Uterus (tissue), 3 donors: ENCODE measurements at regions not wholly inside any gene's neighbourhood (a gene's known extent, or its start where the extent isn't known, plus 50 kb on each side); places are given as distances from the start of the nearest gene placed in this dataset.

Experiments used
- DNase-seq, 2 donors: peaks; one replicate each; pipeline ENCODE4 v3.0.0-alpha.2; 2019 to 2020
- H3K27ac ChIP-seq, 2 donors: fragments of 200-600 bp; sonication (generic); 1 replicate in 1 of 2; 2 replicates in 1 of 2; pipeline ENCODE4 v1.5.1; 2016 to 2018
- H3K27me3 ChIP-seq, 2 donors: fragments of 200-600 bp; sonication (generic); one replicate each; pipeline ENCODE4 v1.5.1; 2018 to 2019; ENCODE audit warnings: control low read depth in 1 of 2
- H3K36me3 ChIP-seq, 2 donors: fragments of 200-600 bp; sonication (generic); one replicate each; pipeline ENCODE4 v1.5.1; 2019; ENCODE audit warnings: control low read depth in 1 of 2
- H3K4me1 ChIP-seq, 2 donors: fragments of 200-600 bp; sonication (generic); one replicate each; pipeline ENCODE4 v1.5.1; 2018 to 2019; ENCODE audit warnings: control low read depth in 1 of 2
- H3K4me3 ChIP-seq, 2 donors: fragments of 200-600 bp; sonication (generic); 1 replicate in 1 of 2; 2 replicates in 1 of 2; pipeline ENCODE4 v1.5.1; 2018 to 2019; ENCODE audit warnings: mild to moderate bottlenecking in 1 of 2
- H3K9me3 ChIP-seq, 2 donors: fragments of 200-600 bp; sonication (generic); one replicate each; pipeline ENCODE4 v1.5.1; 2019; ENCODE audit warnings: control low read depth in 1 of 2
- POLR2A ChIP-seq, 2 donors: fragments of 450-650 bp; IDR thresholded peaks; one replicate each; pipeline ENCODE4 v1.6.1; 2016; ENCODE audit warnings: antibody characterized with exemption in 2 of 2, mild to moderate bottlenecking in 1 of 2, moderate library complexity in 1 of 2
- intact Hi-C: fragments of 100-400 bp; cut with DNase I; formaldehyde crosslinking; loops from one replicate; pipeline ENCODE4 v1.15.1; 2023; ENCODE audit warnings: low total_unique reads
- TF ChIP-seq, protein P1 (sequence below), 4 experiments: fragments of 200-600 bp in 2 of 4; fragments of 450-650 bp in 2 of 4; sonication (generic) in 2 of 4; IDR thresholded peaks; one replicate each; pipeline ENCODE4 v1.5.1; 2016 to 2019; ENCODE audit warnings: antibody characterized with exemption in 4 of 4, mild to moderate bottlenecking in 2 of 4, moderate library complexity in 1 of 4
- donor health status: DM: yes; HTN: yes; CAD: no.

DNA sequence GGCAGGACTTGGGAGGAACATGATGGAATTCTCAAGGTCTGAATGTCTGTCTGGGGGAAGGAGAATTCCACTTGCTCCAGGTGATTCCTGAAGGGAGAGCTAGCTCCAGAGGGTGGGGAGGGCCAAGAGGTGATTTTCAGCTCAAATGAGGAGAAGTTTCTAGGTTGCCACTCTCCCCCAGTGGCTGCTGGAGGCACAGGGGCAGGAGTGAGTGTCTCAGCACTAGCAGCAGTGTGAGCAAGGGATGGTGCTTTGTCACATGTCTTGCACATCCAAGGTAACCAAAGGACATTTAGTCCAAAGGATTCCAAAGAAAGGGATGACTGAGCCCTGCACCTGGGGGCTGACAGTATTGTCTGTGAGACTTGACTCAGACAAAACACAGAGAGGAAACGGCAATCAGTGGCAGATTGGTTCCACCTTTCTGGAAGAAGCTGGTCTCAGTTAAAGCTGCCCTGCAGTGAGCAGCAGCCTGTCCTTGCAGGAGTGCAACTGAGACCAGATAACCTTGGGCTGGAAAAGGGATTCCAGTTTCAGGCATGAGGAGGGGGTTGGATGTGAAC is 51.2 kb upstream of the PCBD1 start:
- Histone ChIP-seq H3K27ac (no peak overlapping the region), H3K36me3 (no peaks in the 10 kb centered on the region), H3K9me3 (no peaks in the 10 kb centered on the region), H3K4me1 (no peaks in the 10 kb centered on the region), H3K4me3 (no peak overlapping the region), H3K27me3 (no peaks in the 10 kb centered on the region)
- DNase-seq: no peak
- TF ChIP-seq, protein P1, sequence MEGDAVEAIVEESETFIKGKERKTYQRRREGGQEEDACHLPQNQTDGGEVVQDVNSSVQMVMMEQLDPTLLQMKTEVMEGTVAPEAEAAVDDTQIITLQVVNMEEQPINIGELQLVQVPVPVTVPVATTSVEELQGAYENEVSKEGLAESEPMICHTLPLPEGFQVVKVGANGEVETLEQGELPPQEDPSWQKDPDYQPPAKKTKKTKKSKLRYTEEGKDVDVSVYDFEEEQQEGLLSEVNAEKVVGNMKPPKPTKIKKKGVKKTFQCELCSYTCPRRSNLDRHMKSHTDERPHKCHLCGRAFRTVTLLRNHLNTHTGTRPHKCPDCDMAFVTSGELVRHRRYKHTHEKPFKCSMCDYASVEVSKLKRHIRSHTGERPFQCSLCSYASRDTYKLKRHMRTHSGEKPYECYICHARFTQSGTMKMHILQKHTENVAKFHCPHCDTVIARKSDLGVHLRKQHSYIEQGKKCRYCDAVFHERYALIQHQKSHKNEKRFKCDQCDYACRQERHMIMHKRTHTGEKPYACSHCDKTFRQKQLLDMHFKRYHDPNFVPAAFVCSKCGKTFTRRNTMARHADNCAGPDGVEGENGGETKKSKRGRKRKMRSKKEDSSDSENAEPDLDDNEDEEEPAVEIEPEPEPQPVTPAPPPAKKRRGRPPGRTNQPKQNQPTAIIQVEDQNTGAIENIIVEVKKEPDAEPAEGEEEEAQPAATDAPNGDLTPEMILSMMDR (IDR thresholded peaks at IDR 0.05): no peak
- TF ChIP-seq POLR2A (IDR thresholded peaks at IDR 0.05): no peak
- intact Hi-C loops: no loop called here

GRCh38 chr10:70940834-70941568 is 52.6 kb upstream of the PCBD1 start:
- no peaks in the 10 kb centered on the region for H3K4me1 ChIP-seq
- H3K27me3 ChIP-seq: no peaks in the 10 kb centered on the region
- H3K27ac ChIP-seq: no peak overlapping the region
- H3K4me3 ChIP-seq: no peak overlapping the region
- H3K9me3 ChIP-seq: no peaks in the 10 kb centered on the region
- intact Hi-C loops: no loop called here
- no peak for DNase-seq
- no peaks in the 10 kb centered on the region for H3K36me3 ChIP-seq
- no peak for TF ChIP-seq POLR2A (IDR thresholded peaks at IDR 0.05)
- TF ChIP-seq, protein P1 (IDR thresholded peaks at IDR 0.05): no peak

- no peak for DNase-seq
- Histone ChIP-seq H3K27ac (no peak overlapping the region), H3K36me3 (no peaks in the 10 kb centered on the region), H3K4me3 (no peak overlapping the region), H3K4me1 (no peaks in the 10 kb centered on the region), H3K27me3 (no peaks in the 10 kb centered on the region), H3K9me3 (no peaks in the 10 kb centered on the region)
- intact Hi-C loops: no loop called here
- TF ChIP-seq POLR2A (IDR thresholded peaks at IDR 0.05): no peak
- TF ChIP-seq, protein P1 (IDR thresholded peaks at IDR 0.05): no peak
Measured at GRCh38 chr10:70942125-70942524, 53.8 kb upstream of the PCBD1 start.

DNA sequence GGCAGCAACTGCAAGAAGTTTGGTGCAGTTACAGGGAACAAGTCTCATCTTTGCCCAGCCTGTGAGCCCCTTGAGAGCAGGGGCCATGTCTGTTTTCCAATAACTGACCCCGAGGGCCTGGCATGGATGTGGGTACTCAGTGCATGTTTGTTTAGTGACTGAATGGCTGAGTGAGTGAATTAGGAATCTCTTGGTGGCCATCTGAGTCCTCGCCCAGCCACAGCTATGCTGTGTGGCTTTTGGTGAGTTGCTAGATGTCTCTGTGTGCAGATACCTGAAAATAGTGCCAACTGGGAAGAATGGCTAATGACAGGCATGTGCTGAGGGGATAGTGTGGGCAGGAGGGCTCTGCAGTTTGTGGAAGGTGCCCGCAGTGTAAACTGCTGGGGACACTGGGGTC is 54.4 kb upstream of the PCBD1 start:
- H3K9me3 ChIP-seq: no peaks in the 10 kb centered on the region
- H3K4me3 ChIP-seq: no peak overlapping the region
- no peaks in the 10 kb centered on the region for H3K4me1 ChIP-seq
- H3K36me3 ChIP-seq: no peaks in the 10 kb centered on the region
- DNase-seq: no peak
- TF ChIP-seq, protein P1 (IDR thresholded peaks at IDR 0.05): no peak
- no peak for TF ChIP-seq POLR2A (IDR thresholded peaks at IDR 0.05)
- intact Hi-C loops: no loop called here
- no peaks in the 10 kb centered on the region for H3K27me3 ChIP-seq
- no peak overlapping the region for H3K27ac ChIP-seq

GRCh38 chr10:70943249-70943648 is 54.9 kb upstream of the PCBD1 start:
- intact Hi-C loops: no loop called here
- Histone ChIP-seq H3K27me3 (no peaks in the 10 kb centered on the region), H3K4me1 (no peaks in the 10 kb centered on the region)

More at GRCh38 chr10:70943249-70943648, 54.9 kb upstream of the PCBD1 start:
- Histone ChIP-seq H3K36me3 (no peaks in the 10 kb centered on the region), H3K9me3 (no peaks in the 10 kb centered on the region), H3K27ac (no peak overlapping the region), H3K4me3 (no peak overlapping the region)
- TF ChIP-seq, protein P1 (IDR thresholded peaks at IDR 0.05): no peak
- no peak for TF ChIP-seq POLR2A (IDR thresholded peaks at IDR 0.05)
- DNase-seq: no peak
